Neural cell (in vitro differentiated cells): ENCODE measurements at regions not wholly inside any gene's neighbourhood (a gene's known extent, or its start where the extent isn't known, plus 50 kb on each side); places are given as distances from the start of the nearest gene placed in this dataset.

ENCODE experiments used
- H2AFZ ChIP-seq: fragments of 200-600, 300-800 bp; sonication (generic), shearing (Covaris generic); 2 replicates; pipeline ENCODE4 v1.6.0; 2014; ENCODE audit warnings: low read depth, mild to moderate bottlenecking, antibody characterized with exemption, low read length, moderate library complexity
- H3F3A ChIP-seq: fragments of 200-600 bp; shearing (Covaris generic); 2 replicates; pipeline ENCODE4 v1.6.1; 2016; ENCODE audit warnings: mild to moderate bottlenecking, moderate library complexity, mixed read lengths, antibody characterized with exemption, low read length; ENCODE audit not compliant: insufficient read depth, poor library complexity, severe bottlenecking
- H3K27ac ChIP-seq: fragments of 200-600, 300-800 bp; sonication (generic), shearing (Covaris generic); 2 replicates; pipeline ENCODE4 v1.5.1; 2014; ENCODE audit warnings: mild to moderate bottlenecking, low read length, moderate library complexity
- H3K27me3 ChIP-seq: fragments of 300-800, 200-600 bp; sonication (generic), shearing (Covaris generic); 2 replicates; pipeline ENCODE4 v1.6.0; 2014; ENCODE audit warnings: mild to moderate bottlenecking, low read depth, low read length, moderate library complexity; ENCODE audit not compliant: insufficient read depth
- H3K36me3 ChIP-seq: fragments of 300-800, 200-600 bp; sonication (generic), shearing (Covaris generic); 2 replicates; pipeline ENCODE4 v1.5.1; 2014; ENCODE audit warnings: mild to moderate bottlenecking, antibody characterized with exemption, low read length, moderate library complexity; ENCODE audit not compliant: insufficient read depth
- H3K4me2 ChIP-seq: fragments of 300-800, 200-600 bp; sonication (generic), shearing (Covaris generic); 2 replicates; pipeline ENCODE4 v1.6.0; 2014; ENCODE audit warnings: mild to moderate bottlenecking, low read length
- H3K4me3 ChIP-seq: fragments of 300-800, 200-600 bp; sonication (generic), shearing (Covaris generic); 2 replicates; pipeline ENCODE4 v1.5.1; 2014; ENCODE audit warnings: mild to moderate bottlenecking, low read length, moderate library complexity
- H3K79me2 ChIP-seq: fragments of 200-600 bp; shearing (Covaris generic); replicated peaks from 2 replicates; pipeline ENCODE4 v1.6.0; 2014; ENCODE audit warnings: mild to moderate bottlenecking, low read length, moderate library complexity; ENCODE audit not compliant: insufficient read depth
- H3K9ac ChIP-seq: fragments of 300-800, 200-600 bp; sonication (generic), shearing (Covaris generic); 2 replicates; pipeline ENCODE4 v1.6.1; 2016; ENCODE audit warnings: mild to moderate bottlenecking, low read length, mixed read lengths
- H3K9me2 ChIP-seq: fragments of 200-600 bp; shearing (Covaris generic); 2 replicates; pipeline ENCODE4 v1.6.1; 2016; ENCODE audit warnings: mild to moderate bottlenecking, low read length, mixed read lengths; ENCODE audit not compliant: insufficient read depth
- H3K9me3 ChIP-seq: fragments of 200-600, 300-800 bp; sonication (generic), shearing (Covaris generic); 2 replicates; pipeline ENCODE4 v1.6.1; 2016; ENCODE audit warnings: mild to moderate bottlenecking, mixed run types, low read length, moderate library complexity, mixed read lengths
- H4K20me1 ChIP-seq: fragments of 200-600 bp; shearing (Covaris generic); 2 replicates; pipeline ENCODE4 v1.6.1; 2016; ENCODE audit warnings: mild to moderate bottlenecking, mixed run types; ENCODE audit not compliant: insufficient read depth
- CTCF ChIP-seq: fragments of 450-650 bp; IDR thresholded peaks from 2 replicates; pipeline ENCODE4 v1.5.1; 2014; ENCODE audit warnings: antibody characterized with exemption, mild to moderate bottlenecking, moderate library complexity; ENCODE audit not compliant: poor library complexity, severe bottlenecking
- EP300 ChIP-seq: fragments of 450-650 bp; conservative IDR thresholded peaks from 2 replicates; pipeline ENCODE4 v1.6.1; 2014; ENCODE audit warnings: antibody characterized with exemption, mild to moderate bottlenecking, moderate library complexity; ENCODE audit not compliant: poor library complexity, severe bottlenecking
- EZH2 ChIP-seq: fragments of 200-600, 300-800 bp; shearing (Covaris generic), sonication (generic); IDR thresholded peaks from 2 replicates; pipeline ENCODE4 v1.6.1; 2014; ENCODE audit warnings: antibody characterized with exemption, low read length, borderline replicate concordance, mild to moderate bottlenecking; ENCODE audit not compliant: insufficient read depth, poor library complexity, severe bottlenecking
- MXI1 ChIP-seq: fragments of 450-650 bp; conservative IDR thresholded peaks from 2 replicates; pipeline ENCODE4 v1.6.1; 2014; ENCODE audit warnings: antibody characterized with exemption, mild to moderate bottlenecking; ENCODE audit not compliant: poor library complexity, severe bottlenecking
- POLR2AphosphoS5 ChIP-seq: IDR thresholded peaks from 2 replicates; pipeline ENCODE4 v1.6.1; 2012
- RAD21 ChIP-seq: fragments of 450-650 bp; conservative IDR thresholded peaks from 2 replicates; pipeline ENCODE4 v1.6.1; 2014; ENCODE audit warnings: antibody characterized with exemption, mild to moderate bottlenecking, moderate library complexity
- REST ChIP-seq: IDR thresholded peaks from 2 replicates; pipeline ENCODE4 v1.6.1; 2012; ENCODE audit warnings: borderline replicate concordance
- SMC3 ChIP-seq: fragments of 450-650 bp; conservative IDR thresholded peaks from 2 replicates; pipeline ENCODE4 v1.6.1; 2014; ENCODE audit warnings: antibody characterized with exemption, mild to moderate bottlenecking, moderate library complexity; ENCODE audit not compliant: poor library complexity
- TAF1 ChIP-seq: IDR thresholded peaks from 2 replicates; pipeline ENCODE4 v1.6.1; 2012; ENCODE audit warnings: low read depth

- Histone ChIP-seq H3K9me3 (no peaks in the 10 kb centered on the region), H3K9ac (no peak overlapping the region), H4K20me1 (no peaks in the 10 kb centered on the region), H3K36me3 (no peaks in the 10 kb centered on the region), H3K4me2 (no peak overlapping the region), H3K27me3 (no peaks in the 10 kb centered on the region), H3F3A (no peaks in the 10 kb centered on the region), H3K79me2 (no peaks in the 10 kb centered on the region), H3K4me3 (no peak overlapping the region), H3K27ac (no peak overlapping the region), H3K9me2 (no peaks in the 10 kb centered on the region), H2AFZ (no peak overlapping the region)
- TF ChIP-seq CTCF (no peak), SMC3 (no peak), POLR2AphosphoS5 (no peak), REST (no peak)
Observed at GRCh38 chr18:29309366-29309765, 1132.4 kb upstream of the CDH2 start.

- TF ChIP-seq REST, result no peak
- TF ChIP-seq RAD21, result no peak
- no peak for TF ChIP-seq CTCF
- no peak for TF ChIP-seq EZH2
- TF ChIP-seq EP300, result no peak
- TF ChIP-seq SMC3, result no peak
- TF ChIP-seq MXI1, result no peak
- TF ChIP-seq TAF1, result no peak
- TF ChIP-seq POLR2AphosphoS5, result no peak
- Histone ChIP-seq H3K36me3 (no peaks in the 10 kb centered on the region), H3K79me2 (no peaks in the 10 kb centered on the region), H3K9me3 (no peaks in the 10 kb centered on the region), H3F3A (no peaks in the 10 kb centered on the region), H3K4me2 (no peak overlapping the region), H3K27me3 (no peaks in the 10 kb centered on the region), H2AFZ (no peak overlapping the region), H3K9ac (no peak overlapping the region), H3K9me2 (no peaks in the 10 kb centered on the region), H4K20me1 (no peaks in the 10 kb centered on the region), H3K27ac (no peak overlapping the region), H3K4me3 (no peak overlapping the region)
Observed at GRCh38 chr18:29307982-29308381, 1131.1 kb upstream of the CDH2 start.
